IPS DF 6.9 (cell line): ENCODE measurements at regions not wholly inside any gene's neighbourhood (a gene's known extent, or its start where the extent isn't known, plus 50 kb on each side); places are given as distances from the start of the nearest gene placed in this dataset.

Experiments
- DNase-seq: peaks from one replicate; pipeline ENCODE4 v3.0.0-alpha.2; 2013; ENCODE audit warnings: low read depth, low spot score
- H3K27ac ChIP-seq: one replicate; pipeline ENCODE4 v1.5.1; 2013; ENCODE audit warnings: low read length, control low read depth
- H3K27me3 ChIP-seq: 2 replicates; pipeline ENCODE4 v1.6.1; 2013; ENCODE audit warnings: mild to moderate bottlenecking, low read length; ENCODE audit not compliant: control insufficient read depth, insufficient read depth
- H3K36me3 ChIP-seq: 2 replicates; pipeline ENCODE4 v1.6.1; 2013; ENCODE audit warnings: low read length; ENCODE audit not compliant: control insufficient read depth, insufficient read depth
- H3K4me1 ChIP-seq: 2 replicates; pipeline ENCODE4 v1.6.1; 2013; ENCODE audit warnings: low read length; ENCODE audit not compliant: control insufficient read depth, insufficient read depth
- H3K4me3 ChIP-seq: 2 replicates; pipeline ENCODE4 v1.5.1; 2013; ENCODE audit warnings: mild to moderate bottlenecking, low read length
- H3K9me3 ChIP-seq: 2 replicates; pipeline ENCODE4 v1.6.1; 2013; ENCODE audit warnings: low read length, inconsistent platforms; ENCODE audit not compliant: control insufficient read depth, insufficient read depth
- WGBS: extraction: QIAGEN DNeasy Blood & Tissue Kit; methylation state at CpG from one replicate; pipeline ENCODE4 v1.1.7; 2013; ENCODE audit warnings: mixed read lengths, missing lambda C conversion rate; ENCODE audit not compliant: insufficient read length, insufficient coverage; 5-methylcytosine and 5-hydroxymethylcytosine counted together

- no peak overlapping the region for H3K27ac ChIP-seq
- H3K27me3 ChIP-seq, result no peaks in the 10 kb centered on the region
- no peaks in the 10 kb centered on the region for H3K36me3 ChIP-seq
- H3K9me3 ChIP-seq, result no peaks in the 10 kb centered on the region
- no CpG with 5 or more reads among the region's 12 CpGs for WGBS
- H3K4me1 ChIP-seq, result no peaks in the 10 kb centered on the region
- DNase-seq, result no peak
- H3K4me3 ChIP-seq, result no peak overlapping the region
Observed at GRCh38 chr10:44047361-44047760, 337.5 kb downstream of the CXCL12 start.

- no peak overlapping the region for H3K27ac ChIP-seq
- H3K27me3 ChIP-seq, result no peaks in the 10 kb centered on the region
- no peaks in the 10 kb centered on the region for H3K9me3 ChIP-seq
- H3K36me3 ChIP-seq, result no peaks in the 10 kb centered on the region
- no CpG with 5 or more reads among the region's 5 CpGs for WGBS
- DNase-seq, result no peak
- no peak overlapping the region for H3K4me3 ChIP-seq
- no peaks in the 10 kb centered on the region for H3K4me1 ChIP-seq
Observed at GRCh38 chr10:44046605-44047004, 338.3 kb downstream of the CXCL12 start.

GRCh38 chr10:44045020-44045419, 339.9 kb downstream of the CXCL12 start:
- no CpG with 5 or more reads among the region's 6 CpGs for WGBS
- H3K9me3 ChIP-seq, result no peaks in the 10 kb centered on the region
- no peaks in the 10 kb centered on the region for H3K27me3 ChIP-seq
- H3K36me3 ChIP-seq, result no peaks in the 10 kb centered on the region
- no peak overlapping the region for H3K4me3 ChIP-seq
- no peaks in the 10 kb centered on the region for H3K4me1 ChIP-seq
- DNase-seq, result no peak
- H3K27ac ChIP-seq, result no peak overlapping the region

GRCh38 chr10:44044549-44044948, 340.3 kb downstream of the CXCL12 start:
- Histone ChIP-seq H3K4me3 (no peak overlapping the region), H3K27me3 (no peaks in the 10 kb centered on the region), H3K36me3 (no peaks in the 10 kb centered on the region), H3K27ac (no peak overlapping the region), H3K4me1 (no peaks in the 10 kb centered on the region), H3K9me3 (no peaks in the 10 kb centered on the region)
- DNase-seq, result no peak
- no CpG with 5 or more reads among the region's 10 CpGs for WGBS

GRCh38 chr10:44043646-44044375, 341.1 kb downstream of the CXCL12 start:
- no peaks in the 10 kb centered on the region for H3K36me3 ChIP-seq
- DNase-seq, result no peak
- no peaks in the 10 kb centered on the region for H3K9me3 ChIP-seq
- no peak overlapping the region for H3K27ac ChIP-seq
- WGBS, result no CpG with 5 or more reads among the region's 14 CpGs
- H3K4me1 ChIP-seq, result no peaks in the 10 kb centered on the region
- no peak overlapping the region for H3K4me3 ChIP-seq
- no peaks in the 10 kb centered on the region for H3K27me3 ChIP-seq

GRCh38 chr10:44042926-44043602, 341.8 kb downstream of the CXCL12 start:
- WGBS, result no CpG with 5 or more reads among the region's 9 CpGs
- DNase-seq, result no peak
- Histone ChIP-seq H3K4me3 (no peak overlapping the region), H3K27me3 (no peaks in the 10 kb centered on the region), H3K27ac (no peak overlapping the region), H3K36me3 (no peaks in the 10 kb centered on the region), H3K4me1 (no peaks in the 10 kb centered on the region), H3K9me3 (no peaks in the 10 kb centered on the region)

- no peak overlapping the region for H3K27ac ChIP-seq
- no peak for DNase-seq
- no peak overlapping the region for H3K4me3 ChIP-seq
- WGBS, result no CpG with 5 or more reads among the region's 2 CpGs
- H3K36me3 ChIP-seq, result no peaks in the 10 kb centered on the region
- no peaks in the 10 kb centered on the region for H3K9me3 ChIP-seq
- H3K4me1 ChIP-seq, result no peaks in the 10 kb centered on the region
- H3K27me3 ChIP-seq, result no peaks in the 10 kb centered on the region
Observed at GRCh38 chr10:44042075-44042770, 342.7 kb downstream of the CXCL12 start.

GRCh38 chr10:44039599-44039998, 345.3 kb downstream of the CXCL12 start:
- no CpG with 5 or more reads among the region's 3 CpGs for WGBS
- Histone ChIP-seq H3K27me3 (no peaks in the 10 kb centered on the region), H3K4me3 (no peak overlapping the region), H3K36me3 (no peaks in the 10 kb centered on the region), H3K9me3 (no peaks in the 10 kb centered on the region), H3K4me1 (no peaks in the 10 kb centered on the region), H3K27ac (no peak overlapping the region)
- no peak for DNase-seq

GRCh38 chr10:44036425-44036824, 348.5 kb downstream of the CXCL12 start:
- no peak overlapping the region for H3K27ac ChIP-seq
- H3K4me3 ChIP-seq, result no peak overlapping the region
- H3K27me3 ChIP-seq, result no peaks in the 10 kb centered on the region
- DNase-seq, result no peak
- no CpG with 5 or more reads among the region's 3 CpGs for WGBS
- no peaks in the 10 kb centered on the region for H3K4me1 ChIP-seq
- no peaks in the 10 kb centered on the region for H3K9me3 ChIP-seq
- H3K36me3 ChIP-seq, result no peaks in the 10 kb centered on the region

GRCh38 chr10:44035474-44036197, 349.3 kb downstream of the CXCL12 start:
- WGBS, result no CpG with 5 or more reads among the region's 8 CpGs
- no peak overlapping the region for H3K27ac ChIP-seq
- H3K4me3 ChIP-seq, result no peak overlapping the region
- no peaks in the 10 kb centered on the region for H3K9me3 ChIP-seq
- no peaks in the 10 kb centered on the region for H3K27me3 ChIP-seq
- DNase-seq, result no peak
- H3K4me1 ChIP-seq, result no peaks in the 10 kb centered on the region
- H3K36me3 ChIP-seq, result no peaks in the 10 kb centered on the region
